ENCODE measurements at regions not wholly inside any gene's neighbourhood (a gene's known extent, or its start where the extent isn't known, plus 50 kb on each side); places are given as distances from the start of the nearest gene placed in this dataset.

- no peak for TF ChIP-seq EP300 (IDR thresholded peaks at IDR 0.05; ENCODE audit: borderline replicate concordance in 1 of 2, low read depth in 1 of 2, low read length in 1 of 2)
- no peak for TF ChIP-seq CTCF (IDR thresholded peaks at IDR 0.05)
- TF ChIP-seq ELF1 (IDR thresholded peaks at IDR 0.05): no peak
- TF ChIP-seq JUND (IDR thresholded peaks at IDR 0.05): no peak
- TF ChIP-seq POLR2AphosphoS5 (IDR thresholded peaks at IDR 0.05; ENCODE audit: low read depth, low read length): no peak
- TF ChIP-seq MXI1 (IDR thresholded peaks at IDR 0.05; ENCODE audit: low read depth, low read length): no peak
- TF ChIP-seq ZBTB33 (IDR thresholded peaks at IDR 0.05; ENCODE audit: borderline replicate concordance, low read depth): no peak
These were observed 258.9 kb downstream of the METTL4 start for GRCh38 chr18:2312440-2312839.

All from SK-N-SH (cell line).